ENCODE measurements at regions not wholly inside any gene's neighbourhood (a gene's known extent, or its start where the extent isn't known, plus 50 kb on each side); places are given as distances from the start of the nearest gene placed in this dataset.

DNA sequence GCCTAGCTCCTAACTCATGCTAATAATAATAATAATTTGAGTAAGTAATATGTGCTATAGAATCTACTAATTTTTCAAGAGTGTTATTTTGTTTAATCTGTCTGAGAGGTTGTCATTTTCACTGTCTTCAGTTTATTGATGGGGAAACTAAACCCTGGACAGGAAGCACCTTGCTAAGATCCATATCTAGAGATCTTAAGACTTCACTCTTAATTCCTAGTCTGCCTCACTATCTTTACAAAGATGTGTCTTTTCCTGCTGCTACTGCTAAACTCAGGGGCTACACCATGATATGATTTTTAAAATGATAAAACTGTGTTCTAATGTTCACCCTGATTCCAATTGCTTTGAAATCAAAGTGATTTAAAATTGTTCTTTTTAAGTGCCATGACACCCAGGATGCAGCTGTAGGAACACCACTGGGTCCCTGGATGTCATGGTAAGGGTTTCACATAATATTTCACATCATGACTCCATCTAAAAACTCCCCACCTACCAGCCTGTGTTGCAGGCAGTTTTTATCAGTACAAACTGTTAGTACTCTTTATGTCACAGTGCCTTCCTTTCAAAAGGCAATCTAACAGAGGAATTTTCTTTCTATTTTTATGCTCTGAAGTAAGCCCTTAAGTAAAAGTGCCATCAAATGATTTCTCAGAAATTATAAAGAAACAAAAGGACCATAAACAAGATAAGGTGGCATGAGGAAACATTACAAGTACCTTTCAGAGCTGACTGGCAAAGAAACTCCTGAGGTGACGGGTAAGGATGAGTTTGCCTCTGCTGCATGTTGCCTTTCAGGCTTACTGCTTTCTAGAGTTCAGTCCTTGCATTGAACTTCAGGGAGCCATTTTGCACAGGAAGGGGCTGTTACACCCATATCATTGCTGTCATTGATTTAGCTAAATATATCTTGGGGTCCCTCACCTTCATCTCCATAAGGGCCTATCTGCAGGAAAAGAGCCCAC is 160.1 kb upstream of the SATB1 start:
- TF ChIP-seq, protein P1, sequence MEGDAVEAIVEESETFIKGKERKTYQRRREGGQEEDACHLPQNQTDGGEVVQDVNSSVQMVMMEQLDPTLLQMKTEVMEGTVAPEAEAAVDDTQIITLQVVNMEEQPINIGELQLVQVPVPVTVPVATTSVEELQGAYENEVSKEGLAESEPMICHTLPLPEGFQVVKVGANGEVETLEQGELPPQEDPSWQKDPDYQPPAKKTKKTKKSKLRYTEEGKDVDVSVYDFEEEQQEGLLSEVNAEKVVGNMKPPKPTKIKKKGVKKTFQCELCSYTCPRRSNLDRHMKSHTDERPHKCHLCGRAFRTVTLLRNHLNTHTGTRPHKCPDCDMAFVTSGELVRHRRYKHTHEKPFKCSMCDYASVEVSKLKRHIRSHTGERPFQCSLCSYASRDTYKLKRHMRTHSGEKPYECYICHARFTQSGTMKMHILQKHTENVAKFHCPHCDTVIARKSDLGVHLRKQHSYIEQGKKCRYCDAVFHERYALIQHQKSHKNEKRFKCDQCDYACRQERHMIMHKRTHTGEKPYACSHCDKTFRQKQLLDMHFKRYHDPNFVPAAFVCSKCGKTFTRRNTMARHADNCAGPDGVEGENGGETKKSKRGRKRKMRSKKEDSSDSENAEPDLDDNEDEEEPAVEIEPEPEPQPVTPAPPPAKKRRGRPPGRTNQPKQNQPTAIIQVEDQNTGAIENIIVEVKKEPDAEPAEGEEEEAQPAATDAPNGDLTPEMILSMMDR (optimal IDR thresholded peaks at IDR 0.05 in 1 of 3, IDR thresholded peaks at IDR 0.05 in 1 of 3, conservative IDR thresholded peaks at IDR 0.05 in 1 of 3; ENCODE audit: extremely low read depth in 1 of 3, insufficient read depth in 2 of 3, low read length in 3 of 3) = no peak
- no peak for TF ChIP-seq EZH2 (IDR thresholded peaks at IDR 0.05; ENCODE audit: low read length)

All from keratinocyte (primary cell).